ENCODE measurements at regions not wholly inside any gene's neighbourhood (a gene's known extent, or its start where the extent isn't known, plus 50 kb on each side); places are given as distances from the start of the nearest gene placed in this dataset.

DNA sequence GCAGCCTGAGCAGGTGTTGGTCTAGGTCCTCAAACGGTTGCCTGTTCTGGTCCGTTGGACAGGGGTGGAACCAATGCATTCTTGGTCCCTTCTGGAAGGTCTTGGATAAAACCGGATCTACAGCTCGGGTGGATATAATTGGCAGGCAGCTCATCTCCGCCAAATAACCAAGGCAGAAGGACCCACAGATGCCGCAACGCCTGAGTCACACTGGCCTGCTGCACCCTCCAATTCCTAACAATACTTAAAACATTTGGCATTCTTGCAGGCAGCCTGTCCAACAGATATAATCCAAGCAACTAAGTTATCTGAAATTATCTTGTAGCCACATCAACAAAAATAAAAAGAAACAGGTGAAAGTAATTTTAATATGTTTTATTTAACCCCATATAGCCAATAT is 59.0 kb upstream of the FGF14 start:
- TF ChIP-seq EZH2 (IDR thresholded peaks at IDR 0.05; ENCODE audit: borderline replicate concordance, low read depth, low read length, poor library complexity, severe bottlenecking) = no peak
- TF ChIP-seq, protein P1, sequence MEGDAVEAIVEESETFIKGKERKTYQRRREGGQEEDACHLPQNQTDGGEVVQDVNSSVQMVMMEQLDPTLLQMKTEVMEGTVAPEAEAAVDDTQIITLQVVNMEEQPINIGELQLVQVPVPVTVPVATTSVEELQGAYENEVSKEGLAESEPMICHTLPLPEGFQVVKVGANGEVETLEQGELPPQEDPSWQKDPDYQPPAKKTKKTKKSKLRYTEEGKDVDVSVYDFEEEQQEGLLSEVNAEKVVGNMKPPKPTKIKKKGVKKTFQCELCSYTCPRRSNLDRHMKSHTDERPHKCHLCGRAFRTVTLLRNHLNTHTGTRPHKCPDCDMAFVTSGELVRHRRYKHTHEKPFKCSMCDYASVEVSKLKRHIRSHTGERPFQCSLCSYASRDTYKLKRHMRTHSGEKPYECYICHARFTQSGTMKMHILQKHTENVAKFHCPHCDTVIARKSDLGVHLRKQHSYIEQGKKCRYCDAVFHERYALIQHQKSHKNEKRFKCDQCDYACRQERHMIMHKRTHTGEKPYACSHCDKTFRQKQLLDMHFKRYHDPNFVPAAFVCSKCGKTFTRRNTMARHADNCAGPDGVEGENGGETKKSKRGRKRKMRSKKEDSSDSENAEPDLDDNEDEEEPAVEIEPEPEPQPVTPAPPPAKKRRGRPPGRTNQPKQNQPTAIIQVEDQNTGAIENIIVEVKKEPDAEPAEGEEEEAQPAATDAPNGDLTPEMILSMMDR (conservative IDR thresholded peaks at IDR 0.05; ENCODE audit: low read depth, low read length) = no peak
